A673 (cell line): ENCODE measurements at regions not wholly inside any gene's neighbourhood (a gene's known extent, or its start where the extent isn't known, plus 50 kb on each side); places are given as distances from the start of the nearest gene placed in this dataset.

Experiments used
- EZH2 ChIP-seq: fragments of 200-600 bp; sonication (generic); IDR thresholded peaks from 2 replicates; pipeline ENCODE4 v1.6.1; 2017; ENCODE audit warnings: borderline replicate concordance, low read depth, mild to moderate bottlenecking, mixed read lengths, antibody characterized with exemption, low read length; ENCODE audit not compliant: poor library complexity, severe bottlenecking
- TF ChIP-seq, protein P1 (sequence below): fragments of 300-800, 200-600 bp; sonication (generic); conservative IDR thresholded peaks from 2 replicates; pipeline ENCODE4 v1.5.1; 2017; ENCODE audit warnings: low read depth, mild to moderate bottlenecking, antibody characterized with exemption, low read length, moderate library complexity, mixed read lengths

DNA sequence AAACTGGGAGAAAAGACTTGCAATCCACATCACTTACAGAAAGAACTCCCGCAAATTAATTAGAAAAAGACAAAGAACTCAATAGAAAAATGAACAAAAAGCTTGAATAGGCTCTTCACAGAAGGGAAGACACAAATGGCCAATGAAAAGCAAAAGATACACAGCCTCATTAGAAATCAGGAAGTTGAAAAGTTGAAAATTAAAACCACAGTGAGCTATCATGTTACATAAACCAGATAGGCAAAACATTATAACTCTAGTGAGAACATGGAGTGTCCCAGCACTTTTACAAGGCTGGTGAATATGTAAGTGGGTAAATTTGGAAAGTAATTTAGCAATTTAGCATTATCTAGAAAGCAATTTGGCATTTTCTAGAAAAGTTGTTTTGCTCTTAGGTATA is 158.4 kb upstream of the RASSF8 start:
- TF ChIP-seq, protein P1, sequence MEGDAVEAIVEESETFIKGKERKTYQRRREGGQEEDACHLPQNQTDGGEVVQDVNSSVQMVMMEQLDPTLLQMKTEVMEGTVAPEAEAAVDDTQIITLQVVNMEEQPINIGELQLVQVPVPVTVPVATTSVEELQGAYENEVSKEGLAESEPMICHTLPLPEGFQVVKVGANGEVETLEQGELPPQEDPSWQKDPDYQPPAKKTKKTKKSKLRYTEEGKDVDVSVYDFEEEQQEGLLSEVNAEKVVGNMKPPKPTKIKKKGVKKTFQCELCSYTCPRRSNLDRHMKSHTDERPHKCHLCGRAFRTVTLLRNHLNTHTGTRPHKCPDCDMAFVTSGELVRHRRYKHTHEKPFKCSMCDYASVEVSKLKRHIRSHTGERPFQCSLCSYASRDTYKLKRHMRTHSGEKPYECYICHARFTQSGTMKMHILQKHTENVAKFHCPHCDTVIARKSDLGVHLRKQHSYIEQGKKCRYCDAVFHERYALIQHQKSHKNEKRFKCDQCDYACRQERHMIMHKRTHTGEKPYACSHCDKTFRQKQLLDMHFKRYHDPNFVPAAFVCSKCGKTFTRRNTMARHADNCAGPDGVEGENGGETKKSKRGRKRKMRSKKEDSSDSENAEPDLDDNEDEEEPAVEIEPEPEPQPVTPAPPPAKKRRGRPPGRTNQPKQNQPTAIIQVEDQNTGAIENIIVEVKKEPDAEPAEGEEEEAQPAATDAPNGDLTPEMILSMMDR = no peak
- TF ChIP-seq EZH2 = no peak
